HG02973 (cell line): ENCODE measurements at regions not wholly inside any gene's neighbourhood (a gene's known extent, or its start where the extent isn't known, plus 50 kb on each side); places are given as distances from the start of the nearest gene placed in this dataset.
"Not testable (repeated sequence)": the region's sequence is repeated elsewhere in the genome, so short reads cannot be mapped to it uniquely, and the experiment has no call there.

Experiments used
- ATAC-seq: cut with Tn5 transposase; IDR thresholded peaks from one replicate; pipeline ENCODE4 v1.9.1; 2021; ENCODE audit warnings: moderate library complexity; ENCODE audit not compliant: unreplicated experiment

- ATAC-seq = no peak
These were observed 625.4 kb upstream of the SOX9 start for GRCh38 chr17:71495420-71495819.

- ATAC-seq = no peak
These were observed 624.3 kb upstream of the SOX9 start for GRCh38 chr17:71496552-71496951.

DNA sequence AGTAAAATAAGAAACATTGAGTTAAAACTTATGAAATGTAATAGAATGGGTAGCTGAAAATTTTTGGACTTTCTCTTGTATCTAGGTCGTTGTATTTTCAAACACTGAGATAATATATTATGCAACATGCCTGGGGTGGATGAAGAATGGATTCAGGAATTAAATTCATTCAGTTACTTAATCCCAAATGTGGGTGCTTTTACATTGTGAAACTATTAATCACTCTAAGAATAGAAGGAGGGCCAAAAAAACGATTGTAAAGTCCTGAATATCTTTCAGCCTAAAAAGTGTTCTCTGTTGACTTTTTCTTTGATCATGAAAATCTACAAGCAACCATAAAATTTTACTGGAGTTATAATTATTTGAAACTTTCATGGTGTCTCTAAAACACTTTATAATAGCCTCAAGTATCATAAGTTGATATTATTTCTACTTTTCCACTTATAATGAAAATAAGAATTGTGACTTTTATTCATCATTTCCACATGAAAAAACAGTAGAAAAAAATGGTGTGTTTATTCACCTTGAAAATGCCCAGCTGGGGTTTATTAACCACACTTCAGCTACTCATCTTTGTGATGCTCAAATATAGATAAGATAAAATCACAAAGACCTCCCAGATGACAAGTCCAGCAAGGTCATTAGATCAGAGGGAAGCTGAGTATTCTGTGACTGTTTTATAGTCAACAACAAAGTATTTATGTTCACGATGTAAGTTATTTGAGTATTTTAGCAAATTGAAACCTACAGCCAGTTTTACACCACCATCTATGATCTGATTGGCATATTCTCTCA, 619.9 kb upstream of the SOX9 start:
- ATAC-seq = no peak

GRCh38 chr17:71501711-71502110, 619.1 kb upstream of the SOX9 start:
- no peak for ATAC-seq

DNA sequence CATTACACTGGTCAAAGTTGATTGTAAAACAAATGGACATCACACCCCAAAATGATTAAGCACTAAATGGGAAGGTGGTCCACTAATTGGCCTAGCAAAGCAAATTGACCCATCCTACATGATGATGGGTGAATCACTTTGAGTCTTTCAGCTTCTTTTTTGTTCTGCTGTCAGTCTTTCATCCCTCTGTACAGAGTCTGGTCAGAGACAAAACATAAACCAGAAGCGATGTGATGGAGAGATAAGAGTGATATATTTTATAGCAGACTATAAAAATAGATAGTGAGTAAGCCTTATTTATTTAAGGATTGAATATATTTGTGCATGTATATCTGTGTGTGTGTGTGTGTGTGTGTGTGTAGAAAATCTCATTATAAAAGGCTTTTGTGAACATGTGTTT, 618.4 kb upstream of the SOX9 start:
- ATAC-seq = no peak

DNA sequence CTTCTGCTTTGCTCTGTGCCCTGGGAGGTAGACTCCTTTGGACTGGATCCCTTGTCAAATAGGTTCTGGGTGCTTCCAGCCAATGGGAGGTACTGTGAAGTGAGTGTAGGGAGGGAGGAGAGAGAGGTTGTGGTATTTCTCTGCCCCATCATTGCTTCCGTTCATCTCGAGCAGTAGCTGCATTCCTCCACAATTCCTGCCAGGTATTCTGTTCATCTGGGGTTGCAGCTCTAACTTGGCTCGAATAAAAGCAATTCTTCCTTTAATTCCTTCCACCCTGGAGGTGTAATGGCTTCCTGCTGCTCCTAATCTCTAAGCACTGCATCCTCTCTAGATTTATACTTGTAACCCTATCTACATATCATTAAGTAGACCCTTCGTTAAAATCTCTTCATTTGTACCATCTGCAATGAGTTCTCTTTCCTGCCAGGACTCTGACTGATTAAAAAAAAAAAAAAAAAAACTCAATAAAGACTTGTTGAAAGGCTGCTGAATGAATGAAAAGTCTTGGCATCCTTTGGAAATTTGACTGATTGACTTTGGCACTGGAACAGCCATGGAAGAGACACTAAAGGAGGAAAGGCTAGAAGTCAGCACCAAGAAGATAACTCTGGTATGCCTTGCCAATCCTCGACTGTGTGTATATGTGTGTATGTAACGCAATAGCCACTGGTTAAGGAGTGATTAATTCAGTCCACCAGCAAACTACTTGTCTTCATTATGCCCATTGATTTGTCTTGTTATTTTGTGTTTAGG, 616.9 kb upstream of the SOX9 start:
- ATAC-seq = no peak

DNA sequence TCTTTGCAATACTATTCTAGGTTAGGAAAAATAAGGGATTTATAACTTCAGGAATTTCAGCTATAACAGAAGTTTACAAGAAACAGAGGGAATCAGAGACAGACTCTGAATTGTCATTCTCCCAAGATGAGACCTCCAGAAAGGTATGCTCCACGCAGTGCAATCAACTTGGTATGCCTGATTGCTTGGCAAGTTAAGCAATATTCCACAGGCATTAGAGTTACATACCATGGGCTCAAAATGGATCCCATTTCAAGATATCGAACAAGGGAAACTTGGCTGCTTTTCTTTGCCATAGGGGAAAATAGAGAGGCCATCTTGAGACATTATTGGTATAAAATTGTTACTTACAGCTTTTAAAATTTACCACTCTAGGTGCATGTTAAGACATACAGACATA, 615.6 kb upstream of the SOX9 start:
- no peak for ATAC-seq

DNA sequence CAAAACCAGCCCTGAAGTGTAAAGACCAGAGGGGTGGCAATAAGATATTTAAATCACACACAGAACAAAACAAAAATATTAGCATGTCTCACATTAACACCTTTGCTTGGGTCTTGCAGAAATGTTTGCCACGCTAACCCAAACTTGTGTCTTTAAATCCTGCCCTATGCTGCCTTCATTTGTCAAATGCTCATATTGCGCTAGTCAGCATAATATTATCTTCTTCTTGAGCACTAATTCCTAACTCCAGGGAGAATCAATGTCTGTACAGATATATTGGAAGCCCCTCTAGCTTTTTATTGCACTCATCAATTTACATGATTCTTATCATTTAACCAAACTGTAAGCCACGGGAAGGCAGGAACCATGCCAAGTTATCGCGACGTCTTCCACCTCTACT, 614.8 kb upstream of the SOX9 start:
- ATAC-seq = no peak

DNA sequence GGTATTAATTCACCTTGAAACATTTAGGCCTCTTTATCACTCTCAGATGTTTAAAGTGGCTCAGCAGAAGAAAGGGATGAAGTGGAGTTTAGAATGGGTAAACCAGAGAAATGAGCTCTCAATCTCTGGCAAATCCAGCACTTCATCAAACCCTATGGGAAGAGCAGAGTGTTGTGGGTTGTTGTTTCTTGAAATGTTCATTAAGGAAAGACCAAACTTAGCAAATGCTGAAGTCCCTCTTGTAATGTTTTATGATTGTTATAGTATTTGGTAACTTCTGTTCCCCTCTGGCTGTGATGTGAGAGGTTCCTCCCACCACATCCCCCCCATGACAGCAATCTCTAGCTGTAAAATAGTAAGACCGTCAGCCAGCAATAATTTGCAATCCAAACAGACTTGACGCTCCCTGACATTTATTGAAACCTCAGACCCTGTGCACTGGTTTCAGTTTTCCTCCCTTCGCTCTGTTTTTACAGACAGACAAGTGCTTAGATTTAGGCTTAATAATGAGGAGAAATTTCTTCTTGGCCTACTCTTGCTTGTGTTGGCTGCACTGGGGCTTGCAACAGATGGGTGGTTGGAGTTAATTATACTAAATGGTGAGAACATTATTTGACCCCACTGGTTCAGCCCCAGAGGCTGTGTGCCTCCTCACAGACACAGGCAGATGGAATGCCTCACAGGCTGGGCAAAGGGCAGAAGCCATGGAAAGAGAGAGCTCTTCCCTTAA, 609.4 kb upstream of the SOX9 start:
- no peak for ATAC-seq

DNA sequence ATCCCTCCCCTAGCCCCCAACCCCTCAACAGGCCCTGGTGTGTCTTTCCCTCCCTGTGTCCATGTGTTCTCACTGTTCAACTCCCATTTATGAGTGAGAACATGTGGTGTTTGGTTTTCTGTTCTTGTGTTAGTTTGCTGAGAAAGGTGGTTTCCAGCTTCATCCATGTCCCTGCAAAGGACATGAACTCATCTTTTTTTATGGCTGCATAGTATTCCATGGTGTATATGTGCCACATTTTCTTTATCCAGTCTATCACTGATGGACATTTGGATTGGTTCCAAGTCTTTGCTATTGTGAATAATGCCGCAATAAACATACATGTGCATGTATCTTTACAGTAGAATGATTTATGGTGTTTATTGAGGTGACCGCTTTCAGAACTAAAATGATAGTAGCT, 607.1 kb upstream of the SOX9 start:
- ATAC-seq = not testable (repeated sequence)

DNA sequence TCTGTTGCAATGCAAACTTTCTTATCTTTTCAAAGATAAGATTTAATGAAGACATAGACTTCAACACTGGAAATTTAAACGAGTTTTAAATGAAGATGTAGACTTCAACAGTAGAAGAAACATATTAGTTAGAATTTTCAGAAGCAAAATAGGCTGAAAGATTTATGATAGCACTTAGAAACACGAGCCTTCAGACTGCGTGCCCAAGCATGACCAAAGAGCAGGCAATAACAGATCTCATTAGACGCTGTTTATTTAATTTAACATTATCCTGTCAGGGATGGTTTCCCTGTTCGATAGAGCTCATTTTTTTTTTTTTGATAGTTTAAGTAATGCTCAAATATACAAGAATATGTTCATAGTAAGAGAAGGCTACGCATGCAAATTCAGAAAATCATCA, 604.7 kb upstream of the SOX9 start:
- no peak for ATAC-seq

- no peak for ATAC-seq
These were observed 601.5 kb upstream of the SOX9 start for GRCh38 chr17:71519285-71519684.

- ATAC-seq = no peak
These were observed 599.1 kb upstream of the SOX9 start for GRCh38 chr17:71521724-71522123.

DNA sequence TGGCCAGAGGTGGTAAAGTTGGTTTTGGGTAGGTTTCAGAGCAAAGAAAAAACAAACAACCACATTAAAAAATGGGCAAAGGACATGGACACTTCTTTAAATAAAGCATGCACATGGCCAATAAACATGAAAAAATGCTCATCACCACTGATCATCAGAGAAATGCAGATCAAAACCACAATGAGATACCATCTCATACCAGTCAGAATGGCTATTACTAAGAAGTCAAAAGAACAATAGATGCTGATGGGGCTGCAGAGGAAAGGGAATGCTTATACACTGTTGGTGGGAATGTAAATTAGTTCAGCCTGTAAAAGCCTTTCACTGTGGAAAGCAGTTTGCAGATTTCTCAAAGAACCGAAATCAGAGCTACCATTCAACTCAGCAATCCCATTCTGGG, 598.4 kb upstream of the SOX9 start:
- no peak for ATAC-seq

GRCh38 chr17:71527311-71527710, 593.5 kb upstream of the SOX9 start:
- ATAC-seq = no peak

- ATAC-seq = no peak
These were observed 592.6 kb upstream of the SOX9 start for GRCh38 chr17:71528210-71528609.

GRCh38 chr17:71530248-71530647, 590.6 kb upstream of the SOX9 start:
- no peak for ATAC-seq

DNA sequence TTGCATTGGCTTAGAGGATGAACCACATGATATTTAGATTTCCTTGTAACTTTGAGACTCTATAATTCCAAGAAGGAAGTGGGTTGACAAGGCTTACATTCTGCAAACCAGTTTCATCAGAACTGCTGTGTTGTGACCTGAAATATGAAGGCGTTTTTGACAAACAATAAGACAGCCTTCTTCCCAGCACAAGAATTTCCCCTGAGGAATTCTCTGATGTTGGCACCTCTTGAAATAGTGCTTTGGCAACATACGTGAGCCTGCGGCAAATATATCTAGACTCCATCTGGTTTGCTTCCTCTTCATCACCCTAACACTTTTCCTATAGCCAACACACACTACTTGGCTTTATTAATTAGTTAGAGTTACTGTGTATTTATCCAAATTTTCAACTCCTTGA, 585.5 kb upstream of the SOX9 start:
- no peak for ATAC-seq

- no peak for ATAC-seq
These were observed 574.4 kb upstream of the SOX9 start for GRCh38 chr17:71546419-71546818.

- no peak for ATAC-seq
These were observed 572.9 kb upstream of the SOX9 start for GRCh38 chr17:71547904-71548303.

- no peak for ATAC-seq
These were observed 572.2 kb upstream of the SOX9 start for GRCh38 chr17:71548540-71549190.
